Smooth muscle cell (in vitro differentiated cells): ENCODE measurements at regions not wholly inside any gene's neighbourhood (a gene's known extent, or its start where the extent isn't known, plus 50 kb on each side); places are given as distances from the start of the nearest gene placed in this dataset.

Experiments
- DNase-seq: peaks from one replicate; lab custom pipeline; 2025; ENCODE audit not compliant: unreplicated experiment; lab: John Stamatoyannopoulos, UW
- H2AFZ ChIP-seq: fragments of 200-600 bp; sonication (generic); 2 replicates; pipeline ENCODE4 v1.6.0; 2016; ENCODE audit warnings: antibody characterized with exemption, low read depth, mild to moderate bottlenecking
- H3F3A ChIP-seq: fragments of 200-600 bp; sonication (generic); 2 replicates; pipeline ENCODE4 v1.6.0; 2017; ENCODE audit warnings: antibody characterized with exemption, low read depth
- H3K27ac ChIP-seq: fragments of 200-600 bp; sonication (generic); 2 replicates; pipeline ENCODE4 v1.5.1; 2016; ENCODE audit warnings: low read depth, mild to moderate bottlenecking
- H3K27me3 ChIP-seq: fragments of 200-600 bp; sonication (generic); 2 replicates; pipeline ENCODE4 v1.6.1; 2016; ENCODE audit warnings: low read depth, mild to moderate bottlenecking
- H3K36me3 ChIP-seq: fragments of 200-600 bp; sonication (generic); 2 replicates; pipeline ENCODE4 v1.5.1; 2016; ENCODE audit warnings: low read depth
- H3K4me1 ChIP-seq: fragments of 200-600 bp; sonication (generic); 2 replicates; pipeline ENCODE4 v1.5.1; 2016; ENCODE audit warnings: low read depth
- H3K4me2 ChIP-seq: fragments of 200-600 bp; sonication (generic); 2 replicates; pipeline ENCODE4 v1.6.0; 2016; ENCODE audit warnings: mild to moderate bottlenecking
- H3K4me3 ChIP-seq: fragments of 200-600 bp; sonication (generic); 2 replicates; pipeline ENCODE4 v1.5.1; 2016; ENCODE audit warnings: mild to moderate bottlenecking
- H3K79me2 ChIP-seq: fragments of 200-600 bp; sonication (generic); 2 replicates; pipeline ENCODE4 v1.6.0; 2016; ENCODE audit warnings: low read depth, mild to moderate bottlenecking
- H3K9ac ChIP-seq: fragments of 200-600 bp; sonication (generic); 2 replicates; pipeline ENCODE4 v1.6.0; 2016; ENCODE audit warnings: low read depth
- H3K9me3 ChIP-seq: fragments of 200-600 bp; sonication (generic); replicated peaks from 2 replicates; pipeline ENCODE4 v1.5.1; 2016; ENCODE audit warnings: low read depth
- H4K20me1 ChIP-seq: fragments of 200-600 bp; sonication (generic); 2 replicates; pipeline ENCODE4 v1.6.0; 2016; ENCODE audit warnings: low read depth
- WGBS: methylation state at CpG from one replicate; pipeline ENCODE4 v1.1.7; 2016; ENCODE audit warnings: low lambda C conversion rate; 5-methylcytosine and 5-hydroxymethylcytosine counted together
- TF ChIP-seq, protein P1 (sequence below): fragments of 200-600 bp; sonication (generic); IDR thresholded peaks from 2 replicates; pipeline ENCODE4 v1.5.1; 2017; ENCODE audit warnings: borderline replicate concordance, mild to moderate bottlenecking, antibody characterized with exemption; ENCODE audit not compliant: insufficient read depth, poor library complexity, severe bottlenecking

DNA sequence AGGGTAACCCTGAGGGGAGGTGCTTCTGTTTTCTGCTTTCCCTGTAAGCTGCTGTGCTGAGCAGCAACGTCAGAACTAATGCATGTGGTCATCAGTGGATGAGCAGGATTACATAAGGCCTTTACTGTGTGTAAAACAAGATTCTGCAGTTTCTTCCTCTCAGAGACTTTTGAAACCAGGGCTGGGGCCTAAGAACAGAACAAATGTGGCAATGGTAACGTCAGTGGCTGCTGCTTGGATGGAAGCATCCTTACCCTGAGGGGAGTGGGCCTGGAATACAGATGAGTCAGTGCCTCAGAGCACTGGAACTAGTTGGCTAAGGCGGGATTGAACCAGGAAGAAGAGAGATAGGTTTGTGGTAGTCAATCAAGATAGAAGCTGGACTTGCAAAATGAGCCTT, 180.2 kb upstream of the KCNH8 start:
- DNase-seq, result no peak
- 27% methylated on average over 3 of the region's 3 CpGs for WGBS

DNA sequence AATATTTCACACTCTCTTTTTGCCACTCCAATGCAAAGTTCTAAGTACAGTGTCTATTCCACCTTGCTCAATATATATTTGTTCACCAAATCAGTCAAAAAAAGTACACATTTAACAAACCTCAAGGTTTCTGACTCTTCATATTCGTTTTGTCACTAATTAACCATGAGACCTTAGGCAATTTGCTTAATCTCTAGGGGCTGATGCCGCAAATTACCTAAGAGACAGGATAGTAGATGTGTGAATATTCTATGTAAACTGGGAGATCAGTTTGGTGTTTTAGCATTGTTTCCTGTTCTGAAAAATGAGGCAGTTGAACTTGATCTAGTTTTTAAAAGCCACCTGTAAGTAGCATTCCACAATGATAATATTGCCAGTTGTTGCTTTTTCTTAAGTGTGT, 182.5 kb upstream of the KCNH8 start:
- TF ChIP-seq, protein P1, sequence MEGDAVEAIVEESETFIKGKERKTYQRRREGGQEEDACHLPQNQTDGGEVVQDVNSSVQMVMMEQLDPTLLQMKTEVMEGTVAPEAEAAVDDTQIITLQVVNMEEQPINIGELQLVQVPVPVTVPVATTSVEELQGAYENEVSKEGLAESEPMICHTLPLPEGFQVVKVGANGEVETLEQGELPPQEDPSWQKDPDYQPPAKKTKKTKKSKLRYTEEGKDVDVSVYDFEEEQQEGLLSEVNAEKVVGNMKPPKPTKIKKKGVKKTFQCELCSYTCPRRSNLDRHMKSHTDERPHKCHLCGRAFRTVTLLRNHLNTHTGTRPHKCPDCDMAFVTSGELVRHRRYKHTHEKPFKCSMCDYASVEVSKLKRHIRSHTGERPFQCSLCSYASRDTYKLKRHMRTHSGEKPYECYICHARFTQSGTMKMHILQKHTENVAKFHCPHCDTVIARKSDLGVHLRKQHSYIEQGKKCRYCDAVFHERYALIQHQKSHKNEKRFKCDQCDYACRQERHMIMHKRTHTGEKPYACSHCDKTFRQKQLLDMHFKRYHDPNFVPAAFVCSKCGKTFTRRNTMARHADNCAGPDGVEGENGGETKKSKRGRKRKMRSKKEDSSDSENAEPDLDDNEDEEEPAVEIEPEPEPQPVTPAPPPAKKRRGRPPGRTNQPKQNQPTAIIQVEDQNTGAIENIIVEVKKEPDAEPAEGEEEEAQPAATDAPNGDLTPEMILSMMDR, result no peak
- Histone ChIP-seq H3K9ac (no peak overlapping the region), H3K4me1 (no peaks in the 10 kb centered on the region), H4K20me1 (no peaks in the 10 kb centered on the region), H3K36me3 (no peaks in the 10 kb centered on the region), H2AFZ (no peak overlapping the region), H3K27ac (no peak overlapping the region), H3K4me3 (no peak overlapping the region), H3K4me2 (no peak overlapping the region), H3F3A (no peaks in the 10 kb centered on the region), H3K27me3 (no peaks in the 10 kb centered on the region), H3K9me3 (no peaks in the 10 kb centered on the region), H3K79me2 (no peaks in the 10 kb centered on the region)
- no peak for DNase-seq
- 93% methylated on average over 2 of the region's 2 CpGs for WGBS

More for the DNA sequence above, 180.2 kb upstream of the KCNH8 start:
- no peaks in the 10 kb centered on the region for H3K9me3 ChIP-seq
- H3K4me1 ChIP-seq, result no peaks in the 10 kb centered on the region
- no peak overlapping the region for H3K27ac ChIP-seq
- no peak overlapping the region for H2AFZ ChIP-seq
- H3K36me3 ChIP-seq, result no peaks in the 10 kb centered on the region
- no peaks in the 10 kb centered on the region for H3K27me3 ChIP-seq
- no peak overlapping the region for H3K4me3 ChIP-seq
- TF ChIP-seq, protein P1, result no peak
- H3K9ac ChIP-seq, result no peak overlapping the region
- H3F3A ChIP-seq, result no peaks in the 10 kb centered on the region
- no peaks in the 10 kb centered on the region for H3K79me2 ChIP-seq
- no peaks in the 10 kb centered on the region for H4K20me1 ChIP-seq
- H3K4me2 ChIP-seq, result no peak overlapping the region

DNA sequence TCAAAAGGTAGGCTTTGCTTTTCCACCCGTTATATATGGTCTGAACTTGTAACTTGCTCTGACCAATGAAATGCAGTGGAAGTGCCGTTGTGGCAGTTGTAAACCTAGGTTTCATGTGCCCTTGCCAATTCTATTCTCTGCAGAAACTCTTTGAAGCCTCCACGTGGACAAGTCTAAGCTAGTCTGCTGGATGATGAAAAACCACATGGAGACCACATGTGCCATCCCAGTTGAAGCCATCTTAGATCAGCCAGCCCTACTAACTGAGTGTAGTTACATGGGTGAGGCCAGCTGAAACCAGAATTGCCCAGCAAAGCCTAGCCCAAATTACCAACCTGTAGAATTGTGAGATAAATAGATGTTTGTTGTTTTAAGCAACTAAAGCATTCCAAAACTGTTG, 183.7 kb upstream of the KCNH8 start:
- no peak overlapping the region for H3K27ac ChIP-seq
- no peaks in the 10 kb centered on the region for H3F3A ChIP-seq
- H3K9me3 ChIP-seq, result no peaks in the 10 kb centered on the region
- H4K20me1 ChIP-seq, result no peaks in the 10 kb centered on the region
- no peaks in the 10 kb centered on the region for H3K27me3 ChIP-seq
- no peak for DNase-seq
- H3K79me2 ChIP-seq, result no peaks in the 10 kb centered on the region
- no peak overlapping the region for H2AFZ ChIP-seq
- H3K36me3 ChIP-seq, result no peaks in the 10 kb centered on the region
- H3K4me1 ChIP-seq, result no peaks in the 10 kb centered on the region
- TF ChIP-seq, protein P1, result no peak
- WGBS, result 92% methylated on average over 3 of the region's 3 CpGs
- H3K9ac ChIP-seq, result no peak overlapping the region
- H3K4me3 ChIP-seq, result no peak overlapping the region
- H3K4me2 ChIP-seq, result no peak overlapping the region

DNA sequence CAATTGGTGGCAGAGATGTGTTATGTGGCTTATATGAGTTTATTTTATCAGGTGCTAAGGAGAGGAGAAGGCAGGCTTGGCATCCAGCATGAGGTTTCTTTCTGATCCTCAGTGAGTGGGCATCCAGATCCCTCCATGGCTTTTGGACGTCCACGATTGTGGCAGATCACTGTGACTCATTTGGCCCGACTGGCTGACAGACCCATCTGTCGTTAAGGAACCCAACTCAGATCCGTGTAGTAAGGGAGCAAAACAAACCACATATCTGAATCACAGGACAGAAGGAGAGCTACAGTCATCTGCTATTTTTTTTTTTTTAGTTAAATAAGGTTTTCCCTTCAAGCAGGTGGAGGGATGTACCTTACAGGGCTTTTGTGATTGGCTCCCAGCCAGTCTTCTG, 197.0 kb upstream of the KCNH8 start:
- TF ChIP-seq, protein P1, result no peak
- H3K4me1 ChIP-seq, result no peaks in the 10 kb centered on the region
- H3F3A ChIP-seq, result no peaks in the 10 kb centered on the region
- WGBS, result 52% methylated on average over 5 of the region's 5 CpGs
- no peak overlapping the region for H2AFZ ChIP-seq
- H3K27ac ChIP-seq, result no peak overlapping the region
- no peaks in the 10 kb centered on the region for H3K36me3 ChIP-seq
- H3K9ac ChIP-seq, result no peak overlapping the region
- H3K79me2 ChIP-seq, result no peaks in the 10 kb centered on the region
- H3K4me2 ChIP-seq, result no peak overlapping the region
- no peaks in the 10 kb centered on the region for H3K9me3 ChIP-seq
- H3K27me3 ChIP-seq, result no peaks in the 10 kb centered on the region
- DNase-seq, result no peak
- no peaks in the 10 kb centered on the region for H4K20me1 ChIP-seq
- H3K4me3 ChIP-seq, result no peak overlapping the region
